BJ (cell line): ENCODE measurements at regions not wholly inside any gene's neighbourhood (a gene's known extent, or its start where the extent isn't known, plus 50 kb on each side); places are given as distances from the start of the nearest gene placed in this dataset.

Source experiments
- CTCF ChIA-PET: fragments of 350-600 bp; formaldehyde crosslinking; extraction: SDS; loops from one replicate; lab custom pipeline; 2021; ENCODE audit warnings: antibody characterized with exemption, inconsistent platforms; lab: Yijun Ruan, JAX
- POLR2A ChIA-PET: fragments of 300-600 bp; sonication (Branson Sonifier 250); formaldehyde crosslinking; extraction: SDS; loops from one replicate; lab custom pipeline; 2021; ENCODE audit warnings: antibody characterized with exemption; lab: Charles Lee
- DNase-seq: peaks from one replicate; pipeline ENCODE4 v3.0.0-alpha.2; 2011; ENCODE audit warnings: low read depth
- H3K27me3 ChIP-seq: 2 replicates; pipeline ENCODE4 v1.6.0; 2011; ENCODE audit warnings: low read length; ENCODE audit not compliant: control insufficient read depth, insufficient read depth
- H3K36me3 ChIP-seq: 2 replicates; pipeline ENCODE4 v1.5.1; 2011; ENCODE audit warnings: low read length; ENCODE audit not compliant: control insufficient read depth, insufficient read depth
- H3K4me3 ChIP-seq: 2 replicates; pipeline ENCODE4 v1.5.1; 2011; ENCODE audit warnings: low read depth, mild to moderate bottlenecking, control low read depth, low read length
- TF ChIP-seq, protein P1 (sequence below): IDR thresholded peaks from 2 replicates; pipeline ENCODE4 v1.5.1; 2011; ENCODE audit warnings: low read depth, mild to moderate bottlenecking, control low read depth, inconsistent platforms, low read length, moderate library complexity; ENCODE audit not compliant: insufficient read depth

DNA sequence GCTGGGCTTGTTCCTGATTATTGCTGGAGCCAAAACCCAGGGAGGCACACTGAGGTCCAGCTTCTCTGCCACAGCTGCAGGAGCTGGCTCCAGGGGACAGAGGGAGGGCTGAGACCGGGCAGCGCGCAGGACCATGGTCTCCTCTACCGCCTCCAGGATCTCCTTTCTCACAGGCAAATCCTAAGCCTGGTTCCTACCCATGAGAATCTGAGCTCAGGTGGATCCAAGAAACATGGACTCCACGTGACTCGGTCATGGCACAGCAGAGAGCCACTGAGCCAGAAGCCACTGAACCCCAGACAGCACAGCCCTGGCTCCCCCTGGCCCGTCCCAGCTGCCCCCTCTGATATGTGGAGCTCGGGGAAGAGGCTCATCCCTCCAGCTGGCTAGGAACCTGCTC, 653.4 kb upstream of the ID2 start:
- Histone ChIP-seq H3K36me3 (no peaks in the 10 kb centered on the region), H3K27me3 (no peaks in the 10 kb centered on the region; the same call in 1 of the 2 replicates), H3K4me3 (no peak overlapping the region)
- TF ChIP-seq, protein P1, sequence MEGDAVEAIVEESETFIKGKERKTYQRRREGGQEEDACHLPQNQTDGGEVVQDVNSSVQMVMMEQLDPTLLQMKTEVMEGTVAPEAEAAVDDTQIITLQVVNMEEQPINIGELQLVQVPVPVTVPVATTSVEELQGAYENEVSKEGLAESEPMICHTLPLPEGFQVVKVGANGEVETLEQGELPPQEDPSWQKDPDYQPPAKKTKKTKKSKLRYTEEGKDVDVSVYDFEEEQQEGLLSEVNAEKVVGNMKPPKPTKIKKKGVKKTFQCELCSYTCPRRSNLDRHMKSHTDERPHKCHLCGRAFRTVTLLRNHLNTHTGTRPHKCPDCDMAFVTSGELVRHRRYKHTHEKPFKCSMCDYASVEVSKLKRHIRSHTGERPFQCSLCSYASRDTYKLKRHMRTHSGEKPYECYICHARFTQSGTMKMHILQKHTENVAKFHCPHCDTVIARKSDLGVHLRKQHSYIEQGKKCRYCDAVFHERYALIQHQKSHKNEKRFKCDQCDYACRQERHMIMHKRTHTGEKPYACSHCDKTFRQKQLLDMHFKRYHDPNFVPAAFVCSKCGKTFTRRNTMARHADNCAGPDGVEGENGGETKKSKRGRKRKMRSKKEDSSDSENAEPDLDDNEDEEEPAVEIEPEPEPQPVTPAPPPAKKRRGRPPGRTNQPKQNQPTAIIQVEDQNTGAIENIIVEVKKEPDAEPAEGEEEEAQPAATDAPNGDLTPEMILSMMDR = no peak
- ChIA-PET CTCF (interaction anchor here (0.6 to 1.0 kb wide), 2 partner anchors 24 to 1990 kb away, joined by 3 read pairs; no protein-coding TSS in a partner anchor), POLR2A (no interaction called here)
- no peak for DNase-seq

GRCh38 chr2:8028981-8029380, 652.9 kb upstream of the ID2 start:
- Histone ChIP-seq H3K36me3 (no peaks in the 10 kb centered on the region), H3K27me3 (no peaks in the 10 kb centered on the region; the same call in 1 of the 2 replicates), H3K4me3 (no peak overlapping the region)
- TF ChIP-seq, protein P1 = no peak
- ChIA-PET CTCF (interaction anchor here (0.6 to 1.0 kb wide), 2 partner anchors 25 to 1989 kb away, joined by 3 read pairs; no protein-coding TSS in a partner anchor), POLR2A (no interaction called here)
- no peak for DNase-seq

DNA sequence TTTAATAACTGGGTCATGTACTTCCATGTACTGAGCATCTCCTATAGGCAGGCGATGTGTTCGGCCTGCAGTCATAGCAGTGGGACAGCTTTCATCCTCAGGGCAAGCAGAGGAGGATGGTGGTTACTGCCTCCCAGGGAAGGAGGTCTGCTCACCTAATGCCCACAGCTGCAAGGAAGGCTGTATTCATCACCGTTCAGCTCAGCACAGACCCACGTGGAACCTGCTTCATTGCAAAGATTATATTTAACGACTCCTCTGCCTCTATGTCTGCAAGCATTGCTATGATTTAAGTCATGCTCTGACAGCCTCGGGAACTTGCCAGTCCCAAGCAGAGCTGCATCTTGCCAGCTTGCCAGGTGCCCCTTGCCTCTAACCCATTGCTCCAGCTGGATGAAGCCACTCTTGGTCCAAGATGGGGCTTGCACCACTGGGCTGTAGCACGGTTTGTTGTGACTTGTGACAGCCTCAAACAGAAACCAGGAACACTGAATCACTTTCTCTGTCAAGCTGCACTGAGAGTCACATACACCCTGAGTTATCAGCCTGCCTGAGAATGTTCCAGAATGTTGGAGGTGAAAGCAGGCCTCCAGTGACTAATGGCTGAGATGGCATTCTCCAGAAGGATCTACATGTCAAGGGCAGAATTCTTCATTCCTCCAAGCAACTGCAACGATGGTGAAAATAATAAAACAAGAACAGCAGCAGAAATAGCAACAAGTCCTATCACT, 651.1 kb upstream of the ID2 start:
- no peak overlapping the region for H3K4me3 ChIP-seq
- H3K36me3 ChIP-seq = no peaks in the 10 kb centered on the region
- no peaks in the 10 kb centered on the region; the same call in 1 of the 2 replicates for H3K27me3 ChIP-seq
- POLR2A ChIA-PET = no interaction called here
- CTCF ChIA-PET = interaction anchor here (0.9 to 1.0 kb wide), 2 partner anchors 8 to 9 kb away, joined by 4 to 5 read pairs; no protein-coding TSS in a partner anchor
- TF ChIP-seq, protein P1 = no peak
- DNase-seq = no peak

- TF ChIP-seq, protein P1 = no peak
- no peak overlapping the region for H3K4me3 ChIP-seq
- no peaks in the 10 kb centered on the region for H3K36me3 ChIP-seq
- ChIA-PET POLR2A (no interaction called here), CTCF (interaction anchor here (1.0 kb wide), 1 partner anchor 9 kb away, joined by 4 read pairs; no protein-coding TSS in a partner anchor)
- no peak for DNase-seq
- H3K27me3 ChIP-seq = no peaks in the 10 kb centered on the region; the same call in 1 of the 2 replicates
Measured at GRCh38 chr2:8031370-8031769, 650.5 kb upstream of the ID2 start.

DNA sequence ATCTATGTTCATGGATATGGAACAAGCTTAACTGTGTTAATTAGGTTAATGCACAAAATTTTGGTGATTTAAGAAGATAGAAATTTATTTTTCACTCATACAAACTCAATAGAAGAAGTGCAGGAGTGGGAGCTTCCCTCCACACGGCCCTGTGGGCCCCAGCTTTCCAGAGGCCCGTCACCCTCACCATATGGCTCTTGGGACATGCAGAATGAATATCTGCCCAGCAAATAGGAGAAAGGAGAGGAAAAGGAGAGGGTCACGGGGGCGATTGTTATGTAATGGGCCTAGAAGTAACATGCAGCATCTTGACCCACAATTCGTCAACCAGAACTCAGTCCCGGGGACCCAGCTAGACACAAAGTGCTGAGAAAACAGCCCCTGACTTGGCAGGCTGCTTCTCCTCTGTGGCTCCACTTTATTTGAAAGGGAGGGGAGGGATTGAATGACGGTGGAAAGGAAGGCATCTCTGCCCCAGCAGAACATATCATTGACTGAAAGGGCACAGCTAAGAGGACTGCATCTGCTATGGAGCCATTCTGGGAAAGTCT, 648.2 kb upstream of the ID2 start:
- TF ChIP-seq, protein P1 = no peak
- ChIA-PET POLR2A (no interaction called here), CTCF (no interaction called here)
- Histone ChIP-seq H3K27me3 (no peaks in the 10 kb centered on the region; the same call in 1 of the 2 replicates), H3K36me3 (no peaks in the 10 kb centered on the region), H3K4me3 (no peak overlapping the region)
- no peak for DNase-seq
